Right lobe of liver (tissue), 6 donors: ENCODE measurements at regions not wholly inside any gene's neighbourhood (a gene's known extent, or its start where the extent isn't known, plus 50 kb on each side); places are given as distances from the start of the nearest gene placed in this dataset.

ENCODE experiments used
- ATAC-seq, 4 donors: fragments of 200-7000 bp; cut with Tn5 transposase; one replicate each; pipeline ENCODE4 v1.9.1; 2020; ENCODE audit warnings: mild to moderate bottlenecking in 4 of 4, moderate library complexity in 4 of 4
- DNase-seq, 3 donors: peaks; one replicate each; pipeline ENCODE4 v3.0.0-alpha.2; 2020
- H3K27ac ChIP-seq, 3 donors: fragments of 200-600 bp; one replicate each; pipeline ENCODE4 v1.8.0; 2022
- H3K27me3 ChIP-seq, 2 donors: fragments of 200-600 bp; one replicate each; pipeline ENCODE4 v1.8.0; 2022
- H3K36me3 ChIP-seq, 4 donors: fragments of 200-600 bp; sonication (generic) in 1 of 4; one replicate each; pipeline versions ENCODE4 v1.5.1 to v1.8.0; 2017 to 2022; ENCODE audit warnings: control low read depth in 1 of 4
- H3K4me1 ChIP-seq, 4 donors: fragments of 200-600 bp; sonication (generic) in 1 of 4; one replicate each; pipeline versions ENCODE4 v1.5.1 to v1.8.0; 2017 to 2022; ENCODE audit warnings: control low read depth in 1 of 4
- H3K4me3 ChIP-seq, 3 donors: fragments of 200-600 bp; one replicate each; pipeline ENCODE4 v1.8.0; 2022
- H3K9me3 ChIP-seq, 4 donors: fragments of 200-600 bp; sonication (generic) in 1 of 4; one replicate each; pipeline versions ENCODE4 v1.5.1 to v1.8.0; 2017 to 2022; ENCODE audit warnings: control low read depth in 1 of 4
- CTCF ChIP-seq, 4 donors: fragments of 200-600 bp in 3 of 4; fragments of 450-650 bp in 1 of 4; IDR thresholded peaks; one replicate each; pipeline versions ENCODE4 v1.5.1 to v1.8.0; 2016 to 2022; ENCODE audit warnings: antibody characterized with exemption in 4 of 4, mild to moderate bottlenecking in 2 of 4
- POLR2A ChIP-seq: fragments of 450-650 bp; IDR thresholded peaks from one replicate; pipeline ENCODE4 v1.6.1; 2017; ENCODE audit warnings: antibody characterized with exemption, mild to moderate bottlenecking
- WGBS: methylation state at CpG from one replicate; pipeline ENCODE4 v1.1.6; 2018; ENCODE audit warnings: low coverage, low lambda C conversion rate; ENCODE audit not compliant: insufficient coverage; ENCODE audit errors: missing lambda C conversion rate; 5-methylcytosine and 5-hydroxymethylcytosine counted together
- intact Hi-C, 2 donors: fragments of 100-400 bp; cut with DNase I; formaldehyde crosslinking; loops; one replicate each; pipeline versions ENCODE4 v1.11.2 to v1.14.1; 2022
- donor health status: DM: no; HTN: yes; CAD: no.
- donor health status: DM: no; HTN: no; CAD: no.
- donor health status: DM: no; HTN: no; CAD: no.
- donor health status: DM: no; HTN: yes; CAD: no.
- donor health status: DM: no; HTN: yes; CAD: no.

GRCh38 chr18:78873926-78874500 lies 105.6 kb upstream of the SALL3 start:
- no peaks in the 10 kb centered on the region for H3K9me3 ChIP-seq
- DNase-seq (no peak), ATAC-seq (no peak)
- 31% methylated on average over 6 of the region's 6 CpGs for WGBS
- no peak overlapping the region for H3K4me3 ChIP-seq
- intact Hi-C loops, result no loop called here
- no peaks in the 10 kb centered on the region for H3K36me3 ChIP-seq
- no peak for TF ChIP-seq CTCF (IDR thresholded peaks at IDR 0.05)
- TF ChIP-seq POLR2A, result no peak
- no peak overlapping the region for H3K27ac ChIP-seq
- H3K4me1 ChIP-seq, result no peaks in the 10 kb centered on the region
- H3K27me3 ChIP-seq, result no peaks in the 10 kb centered on the region

- WGBS, result 18% methylated on average over 6 of the region's 11 CpGs
Observed at GRCh38 chr18:78875016-78875777, 104.4 kb upstream of the SALL3 start.

DNA sequence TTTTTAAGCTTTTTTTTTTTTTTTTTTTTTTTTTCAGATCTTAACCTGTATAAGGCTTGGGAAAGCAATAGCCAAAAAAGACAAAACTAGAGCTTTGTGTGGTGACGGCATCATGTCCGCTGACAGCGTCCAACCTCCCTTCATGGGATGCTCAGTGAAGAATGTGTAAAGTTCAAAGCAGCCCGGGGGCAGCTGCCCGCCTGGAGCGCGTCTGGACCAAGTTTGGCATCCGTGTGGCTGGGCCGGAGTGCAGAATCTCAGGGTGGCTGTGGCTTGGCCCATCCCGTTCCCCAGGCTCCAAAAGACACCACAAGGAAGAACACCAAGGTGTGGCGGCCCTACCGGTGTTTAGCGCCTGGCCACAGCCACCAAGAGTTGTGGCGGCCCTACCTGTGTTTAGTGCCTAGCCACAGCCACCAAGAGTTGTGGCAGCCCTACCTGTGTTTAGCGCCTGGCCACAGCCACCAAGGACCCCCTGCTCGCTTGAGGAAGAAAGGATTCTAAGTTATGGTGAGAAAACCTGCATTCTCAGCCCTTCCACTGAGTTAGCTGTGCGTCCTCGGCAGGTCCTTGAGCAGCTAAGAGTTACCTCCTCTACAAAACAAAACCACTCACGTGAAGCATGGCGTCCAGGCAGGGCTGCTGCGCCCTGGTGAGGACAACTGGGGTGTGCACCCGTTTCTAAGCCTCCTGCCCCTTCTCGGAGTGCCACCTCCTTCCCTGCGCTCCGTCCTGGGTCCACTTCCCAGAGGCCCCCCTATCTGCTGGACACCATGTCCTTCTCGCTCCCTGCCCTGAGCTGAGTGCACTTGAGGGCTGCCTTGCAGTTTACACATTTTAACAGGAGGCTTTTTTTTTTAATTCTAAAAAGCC lies 103.6 kb upstream of the SALL3 start:
- no peak for DNase-seq
- TF ChIP-seq POLR2A, result no peak
- no peak for TF ChIP-seq CTCF (IDR thresholded peaks at IDR 0.05)
- Histone ChIP-seq H3K4me3 (no peak overlapping the region), H3K36me3 (no peaks in the 10 kb centered on the region), H3K27me3 (no peaks in the 10 kb centered on the region), H3K4me1 (no peaks in the 10 kb centered on the region), H3K9me3 (no peaks in the 10 kb centered on the region), H3K27ac (no peak overlapping the region)
- peak in 1 of 4 donors; percentile 9 for ATAC-seq
- intact Hi-C loops, result no loop called here
- WGBS, result 58% methylated on average over 12 of the region's 26 CpGs

More at GRCh38 chr18:78875016-78875777, 104.4 kb upstream of the SALL3 start:
- no peak for TF ChIP-seq POLR2A
- TF ChIP-seq CTCF (IDR thresholded peaks at IDR 0.05), result peak; percentile 20 to 59 (median 44)
- H3K27ac ChIP-seq, result no peak overlapping the region
- intact Hi-C loops, result no loop called here
- H3K4me3 ChIP-seq, result no peak overlapping the region
- DNase-seq (no peak), ATAC-seq (peak; percentile 66 to 85 (median 70))
- H3K36me3 ChIP-seq, result no peaks in the 10 kb centered on the region
- H3K9me3 ChIP-seq, result no peaks in the 10 kb centered on the region
- H3K27me3 ChIP-seq, result no peaks in the 10 kb centered on the region
- H3K4me1 ChIP-seq, result no peaks in the 10 kb centered on the region

- intact Hi-C loops, result no loop called here
- ATAC-seq, result no peak
- Histone ChIP-seq H3K27ac (no peak overlapping the region), H3K4me1 (no peaks in the 10 kb centered on the region), H3K4me3 (no peak overlapping the region), H3K27me3 (no peaks in the 10 kb centered on the region), H3K36me3 (no peaks in the 10 kb centered on the region), H3K9me3 (no peaks in the 10 kb centered on the region)
- DNase-seq, result no peak
- TF ChIP-seq POLR2A (no peak), CTCF (IDR thresholded peaks at IDR 0.05) (no peak)
- WGBS, result 19% methylated on average over 8 of the region's 8 CpGs
Observed at GRCh38 chr18:78876868-78877267, 102.8 kb upstream of the SALL3 start.
